GM12891 (cell line): ENCODE measurements at regions not wholly inside any gene's neighbourhood (a gene's known extent, or its start where the extent isn't known, plus 50 kb on each side); places are given as distances from the start of the nearest gene placed in this dataset.

ENCODE experiments used
- PAX5 ChIP-seq: IDR thresholded peaks from 2 replicates; pipeline ENCODE4 v1.6.1; 2011; ENCODE audit warnings: low read length, moderate library complexity, mild to moderate bottlenecking; ENCODE audit not compliant: insufficient read depth, severe bottlenecking
- POLR2A ChIP-seq: IDR thresholded peaks from 2 replicates; pipeline ENCODE4 v1.6.1; 2011; ENCODE audit warnings: low read depth, low read length, control low read depth
- POLR2AphosphoS5 ChIP-seq: IDR thresholded peaks from 2 replicates; pipeline ENCODE4 v1.6.1; 2011; ENCODE audit warnings: low read depth, low read length, control low read depth
- SPI1 ChIP-seq: IDR thresholded peaks from 2 replicates; pipeline ENCODE4 v1.6.1; 2011; ENCODE audit warnings: low read depth, low read length, control low read depth

- TF ChIP-seq POLR2A: no peak
- no peak for TF ChIP-seq POLR2AphosphoS5
- TF ChIP-seq SPI1: no peak
- TF ChIP-seq PAX5: no peak
These were observed 70.0 kb upstream of the HMGA2 start for GRCh38 chr12:65754290-65754689.
